H1 (cell line): ENCODE measurements at regions not wholly inside any gene's neighbourhood (a gene's known extent, or its start where the extent isn't known, plus 50 kb on each side); places are given as distances from the start of the nearest gene placed in this dataset.
A peak's percentile ranks its signal among the peaks of the same experiment; 100 is the strongest.

Experiments used
- CTCF ChIA-PET: fragments of 300-600 bp; sonication (Branson Sonifier 250); formaldehyde crosslinking; loops from one replicate; lab custom pipeline; 2021; ENCODE audit not compliant: partially characterized antibody; lab: Charles Lee
- POLR2A ChIA-PET: fragments of 300-600 bp; sonication (Branson Sonifier 250); formaldehyde crosslinking; loops from one replicate; lab custom pipeline; 2021; ENCODE audit warnings: inconsistent platforms; ENCODE audit not compliant: partially characterized antibody; lab: Charles Lee
- DNase-seq, 2 experiments: peaks; one replicate each; pipeline versions ENCODE4 v3.0.0 to v3.0.0-alpha.2; 2010 to 2022; ENCODE audit warnings: low spot score in 2 of 2, low read depth in 1 of 2, mixed read lengths in 1 of 2
- FAIRE-seq: peaks from 2 replicates; lab custom pipeline; 2011; peaks lifted over from hg19 to GRCh38; lab: Jason Lieb, UNC
- H2AFZ ChIP-seq: 2 replicates; pipeline ENCODE4 v1.8.1; 2012; ENCODE audit warnings: low read length, inconsistent platforms
- H2AK5ac ChIP-seq: 2 replicates; pipeline ENCODE4 v1.6.1; 2013; ENCODE audit warnings: low read depth, low read length
- H2BK120ac ChIP-seq: replicated peaks from 2 replicates; pipeline ENCODE3; 2013; ENCODE audit warnings: low read depth, low read length, inconsistent platforms
- H2BK12ac ChIP-seq: 2 replicates; pipeline ENCODE4 v1.6.1; 2013; ENCODE audit warnings: low read depth, low read length
- H2BK15ac ChIP-seq: 2 replicates; pipeline ENCODE4 v1.6.1; 2013; ENCODE audit warnings: low read length
- H2BK20ac ChIP-seq: 2 replicates; pipeline ENCODE4 v1.6.1; 2013; ENCODE audit warnings: low read length
- H2BK5ac ChIP-seq: 2 replicates; pipeline ENCODE4 v1.6.1; 2013; ENCODE audit warnings: low read depth, low read length
- H3K14ac ChIP-seq: 2 replicates; pipeline ENCODE4 v1.6.1; 2013; ENCODE audit warnings: inconsistent platforms; ENCODE audit not compliant: insufficient read length
- H3K18ac ChIP-seq: 2 replicates; pipeline ENCODE4 v1.6.1; 2013; ENCODE audit warnings: low read length; ENCODE audit errors: extremely low read depth
- H3K23ac ChIP-seq: 2 replicates; pipeline ENCODE4 v1.6.1; 2013; ENCODE audit warnings: inconsistent platforms; ENCODE audit not compliant: insufficient read length
- H3K23me2 ChIP-seq: 2 replicates; pipeline ENCODE4 v1.6.1; 2013; ENCODE audit warnings: low read depth, low read length
- H3K27ac ChIP-seq: 2 replicates; pipeline ENCODE4 v1.6.1; 2011; ENCODE audit warnings: low read depth, low read length, inconsistent platforms
- H3K27me3 ChIP-seq, 4 experiments: replicated peaks in 1 of 4; 1 replicate in 1 of 4; 2 replicates in 3 of 4; pipeline versions ENCODE4 v1.6.1 to v1.8.1; 2011 to 2013; ENCODE audit warnings: low read length in 3 of 4, mild to moderate bottlenecking in 3 of 4, inconsistent platforms in 2 of 4, mixed read lengths in 2 of 4, moderate library complexity in 1 of 4; ENCODE audit not compliant: control insufficient read depth in 3 of 4, insufficient read depth in 3 of 4; ENCODE audit errors: extremely low read depth in 1 of 4
- H3K36me3 ChIP-seq, 4 experiments: 2 replicates each; pipeline versions ENCODE4 v1.6.1 to v1.8.1; 2011 to 2013; ENCODE audit warnings: mild to moderate bottlenecking in 4 of 4, low read length in 3 of 4, moderate library complexity in 2 of 4, control low read depth in 1 of 4, inconsistent platforms in 1 of 4; ENCODE audit not compliant: insufficient read depth in 4 of 4, control insufficient read depth in 2 of 4
- H3K4ac ChIP-seq: replicated peaks from 2 replicates; pipeline ENCODE3; 2013; ENCODE audit warnings: low read length, low read depth, mixed read lengths, inconsistent platforms; ENCODE audit not compliant: insufficient read length
- H3K4me1 ChIP-seq, 4 experiments: replicated peaks in 1 of 4; 1 replicate in 1 of 4; 2 replicates in 3 of 4; pipeline versions ENCODE4 v1.6.1 to v1.8.1; 2011 to 2013; ENCODE audit warnings: low read length in 3 of 4, inconsistent platforms in 2 of 4, mixed read lengths in 1 of 4; ENCODE audit not compliant: insufficient read depth in 4 of 4, control insufficient read depth in 3 of 4
- H3K4me2 ChIP-seq, 2 experiments: 2 replicates each; pipeline versions ENCODE4 v1.6.1 to v1.8.1; 2011 to 2013; ENCODE audit warnings: low read depth in 2 of 2, low read length in 2 of 2, control low read depth in 1 of 2, inconsistent platforms in 1 of 2, mild to moderate bottlenecking in 1 of 2; ENCODE audit not compliant: insufficient read depth in 1 of 2
- H3K4me3 ChIP-seq, 4 experiments: fragments of 200-600, 300-600 bp in 1 of 4; sonication (generic), shearing (Covaris generic), sonication (Bioruptor Twin) in 1 of 4; 2 replicates each; pipeline versions ENCODE4 v1.5.1 to v1.8.1; 2011 to 2016; ENCODE audit warnings: low read length in 4 of 4, low read depth in 3 of 4, control low read depth in 2 of 4, inconsistent platforms in 2 of 4, mild to moderate bottlenecking in 2 of 4, mixed read lengths in 1 of 4, moderate library complexity in 1 of 4; ENCODE audit not compliant: insufficient read depth in 2 of 4; ENCODE audit errors: extremely low read depth in 1 of 4
- H3K56ac ChIP-seq: replicated peaks from 2 replicates; pipeline ENCODE3; 2013; ENCODE audit warnings: low read depth, mild to moderate bottlenecking, mixed read lengths, low read length, inconsistent platforms; ENCODE audit not compliant: insufficient read length
- H3K79me1 ChIP-seq: 2 replicates; pipeline ENCODE4 v1.6.1; 2013; ENCODE audit warnings: low read depth, low read length, control low read depth
- H3K79me2 ChIP-seq, 2 experiments: 2 replicates each; pipeline versions ENCODE4 v1.6.1 to v1.8.1; 2012 to 2013; ENCODE audit warnings: low read length in 2 of 2, mild to moderate bottlenecking in 2 of 2, inconsistent platforms in 1 of 2; ENCODE audit not compliant: insufficient read depth in 2 of 2, control insufficient read depth in 1 of 2
- H3K9ac ChIP-seq, 4 experiments: replicated peaks in 1 of 4; 1 replicate in 1 of 4; 2 replicates in 3 of 4; pipeline versions ENCODE4 v1.6.1 to v1.8.1; 2011 to 2013; ENCODE audit warnings: low read depth in 3 of 4, low read length in 3 of 4, control low read depth in 2 of 4, mild to moderate bottlenecking in 2 of 4, moderate library complexity in 2 of 4, inconsistent platforms in 1 of 4; ENCODE audit errors: extremely low read depth in 1 of 4
- H3K9me3 ChIP-seq, 2 experiments: 2 replicates each; pipeline versions ENCODE4 v1.6.1 to v1.8.1; 2012 to 2013; ENCODE audit warnings: mild to moderate bottlenecking in 2 of 2, moderate library complexity in 2 of 2, control low read depth in 1 of 2, inconsistent platforms in 1 of 2, low read depth in 1 of 2, low read length in 1 of 2, mixed read lengths in 1 of 2; ENCODE audit not compliant: insufficient read depth in 2 of 2
- H4K20me1 ChIP-seq, 2 experiments: replicated peaks in 1 of 2; 2 replicates each; pipeline versions ENCODE3 to v1.8.1; 2011 to 2013; ENCODE audit warnings: inconsistent platforms in 2 of 2, low read length in 2 of 2, mild to moderate bottlenecking in 1 of 2; ENCODE audit not compliant: insufficient read depth in 2 of 2, control insufficient read depth in 1 of 2
- H4K5ac ChIP-seq: 2 replicates; pipeline ENCODE4 v1.6.1; 2013; ENCODE audit warnings: low read length, low read depth, mixed read lengths, inconsistent platforms; ENCODE audit not compliant: insufficient read length
- H4K8ac ChIP-seq: 2 replicates; pipeline ENCODE4 v1.8.0; 2013; ENCODE audit warnings: mild to moderate bottlenecking, moderate library complexity, low read length, inconsistent platforms; ENCODE audit not compliant: insufficient read depth; ENCODE audit errors: extremely low read depth
- H4K91ac ChIP-seq: replicated peaks from 2 replicates; pipeline ENCODE3; 2013; ENCODE audit warnings: low read length, mixed read lengths, inconsistent platforms; ENCODE audit not compliant: insufficient read length
- RAD21 ChIP-seq, 2 experiments: IDR thresholded peaks in 1 of 2; conservative IDR thresholded peaks in 1 of 2; 2 replicates each; pipeline ENCODE4 v1.6.1; 2011; ENCODE audit warnings: low read depth in 2 of 2, low read length in 2 of 2, improper control_type of control experiment in 1 of 2, inconsistent platforms in 1 of 2, mild to moderate bottlenecking in 1 of 2, moderate library complexity in 1 of 2
- RFX5 ChIP-seq: IDR thresholded peaks from 2 replicates; pipeline ENCODE4 v1.6.1; 2011; ENCODE audit warnings: low read depth, low read length, improper control_type of control experiment, borderline replicate concordance
- RXRA ChIP-seq: IDR thresholded peaks from 2 replicates; pipeline ENCODE4 v1.6.1; 2011; ENCODE audit warnings: low read depth, mild to moderate bottlenecking, low read length, moderate library complexity; ENCODE audit not compliant: insufficient read depth
- SP1 ChIP-seq: IDR thresholded peaks from 2 replicates; pipeline ENCODE4 v1.6.1; 2011; ENCODE audit warnings: low read depth, low read length
- WGBS, 2 experiments: shearing (Covaris generic) in 1 of 2; methylation state at CpG; one replicate each; pipeline versions ENCODE4 v1.1.6 to v1.1.7; 2013 to 2015; ENCODE audit warnings: low lambda C conversion rate in 2 of 2, mixed read lengths in 2 of 2, inconsistent platforms in 1 of 2, low coverage in 1 of 2, missing lambda C conversion rate in 1 of 2; ENCODE audit not compliant: insufficient replicate concordance in 2 of 2, insufficient coverage in 1 of 2, insufficient read length in 1 of 2; ENCODE audit errors: extremely low coverage in 1 of 2, missing lambda C conversion rate in 1 of 2; 5-methylcytosine and 5-hydroxymethylcytosine counted together
- TF ChIP-seq, protein P1 (sequence below), 3 experiments: IDR thresholded peaks; 1 replicate in 2 of 3; 2 replicates in 1 of 3; pipeline versions ENCODE4 v1.5.1 to v1.6.1; 2011; ENCODE audit warnings: low read length in 3 of 3, mild to moderate bottlenecking in 3 of 3, inconsistent platforms in 2 of 3, low read depth in 1 of 3, moderate library complexity in 1 of 3; ENCODE audit not compliant: insufficient read depth in 1 of 3; ENCODE audit errors: control extremely low read depth in 1 of 3

DNA sequence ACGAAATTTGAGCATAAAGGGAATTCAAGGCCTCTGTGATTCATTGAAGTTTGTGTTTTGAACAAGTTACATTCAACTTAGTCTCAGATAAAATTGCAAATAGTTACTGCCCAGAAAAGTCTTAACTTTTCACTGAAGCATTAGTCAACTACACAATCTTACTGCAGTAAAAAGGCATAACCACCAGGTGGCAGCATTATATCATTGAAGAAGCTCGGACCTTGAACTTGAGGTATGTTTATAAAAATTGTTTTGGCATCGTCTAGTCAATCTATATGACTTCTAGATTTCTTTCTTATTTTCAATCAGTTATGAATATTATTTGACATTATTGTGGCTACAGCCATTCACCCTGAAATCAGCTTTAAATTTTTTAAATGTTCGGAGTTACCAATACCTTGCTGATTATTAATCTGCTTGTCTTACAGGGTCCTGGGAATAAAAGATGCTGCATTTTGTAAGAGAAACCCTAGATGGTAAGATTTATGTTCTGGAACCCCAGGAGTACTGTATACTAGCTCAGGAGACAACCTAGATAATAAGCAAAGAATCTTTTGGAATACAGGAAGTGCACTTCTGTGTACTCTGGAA, 83.9 kb upstream of the GRAMD2B start:
- peak overlapping the region; percentile 93; the same call in 1 of the 2 replicates for H2AFZ ChIP-seq
- H4K91ac ChIP-seq = no peak overlapping the region
- H3K14ac ChIP-seq = no peak overlapping the region
- no peak overlapping the region for H3K4me3 ChIP-seq
- ChIA-PET CTCF (interaction anchor here (0.7 to 5.3 kb wide), 39 partner anchors 10 to 352 kb away, joined by 3 to 76 read pairs (median 5); partner anchors contain the start of gene PHAX), POLR2A (interaction anchor here (0.7 to 0.9 kb wide), 2 partner anchors 84 to 209 kb away, joined by 3 read pairs; partner anchors contain the start of gene GRAMD2B)
- H2BK120ac ChIP-seq = no peak overlapping the region
- H4K8ac ChIP-seq = no peak overlapping the region
- H3K23me2 ChIP-seq = no peaks in the 10 kb centered on the region
- no peaks in the 10 kb centered on the region for H3K9me3 ChIP-seq
- no peak overlapping the region for H2BK20ac ChIP-seq
- H3K18ac ChIP-seq = no peak overlapping the region
- peaks cover 0 to 3% (median 0%) of the 10 kb centered on the region in 4 experiments; a peak in 1 of 7 replicates for H3K4me1 ChIP-seq
- H3K79me1 ChIP-seq = no peaks in the 10 kb centered on the region
- H2BK15ac ChIP-seq = no peak overlapping the region
- no peak overlapping the region for H3K4me2 ChIP-seq
- H2BK12ac ChIP-seq = no peak overlapping the region
- FAIRE-seq = peak; percentile 87
- no peaks in the 10 kb centered on the region for H3K36me3 ChIP-seq
- no peak for DNase-seq
- 48% methylated on average over 4 of the region's 4 CpGs; no CpG with 5 or more reads in 1 of the 2 experiments for WGBS, 2 experiments
- no peaks in the 10 kb centered on the region for H3K27me3 ChIP-seq
- H3K27ac ChIP-seq = no peak overlapping the region
- no peak overlapping the region for H3K4ac ChIP-seq
- H3K56ac ChIP-seq = no peak overlapping the region
- no peaks in the 10 kb centered on the region for H3K79me2 ChIP-seq
- H4K5ac ChIP-seq = no peak overlapping the region
- no peak overlapping the region for H3K23ac ChIP-seq
- TF ChIP-seq RXRA = no peak
- peak; percentile 90 to 92 for TF ChIP-seq RAD21 (IDR thresholded peaks at IDR 0.05 in 1 of 2, conservative IDR thresholded peaks at IDR 0.05 in 1 of 2; ENCODE audit: low read depth in 2 of 2, low read length in 2 of 2)
- no peak for TF ChIP-seq SP1
- TF ChIP-seq RFX5 = no peak
- TF ChIP-seq, protein P1, sequence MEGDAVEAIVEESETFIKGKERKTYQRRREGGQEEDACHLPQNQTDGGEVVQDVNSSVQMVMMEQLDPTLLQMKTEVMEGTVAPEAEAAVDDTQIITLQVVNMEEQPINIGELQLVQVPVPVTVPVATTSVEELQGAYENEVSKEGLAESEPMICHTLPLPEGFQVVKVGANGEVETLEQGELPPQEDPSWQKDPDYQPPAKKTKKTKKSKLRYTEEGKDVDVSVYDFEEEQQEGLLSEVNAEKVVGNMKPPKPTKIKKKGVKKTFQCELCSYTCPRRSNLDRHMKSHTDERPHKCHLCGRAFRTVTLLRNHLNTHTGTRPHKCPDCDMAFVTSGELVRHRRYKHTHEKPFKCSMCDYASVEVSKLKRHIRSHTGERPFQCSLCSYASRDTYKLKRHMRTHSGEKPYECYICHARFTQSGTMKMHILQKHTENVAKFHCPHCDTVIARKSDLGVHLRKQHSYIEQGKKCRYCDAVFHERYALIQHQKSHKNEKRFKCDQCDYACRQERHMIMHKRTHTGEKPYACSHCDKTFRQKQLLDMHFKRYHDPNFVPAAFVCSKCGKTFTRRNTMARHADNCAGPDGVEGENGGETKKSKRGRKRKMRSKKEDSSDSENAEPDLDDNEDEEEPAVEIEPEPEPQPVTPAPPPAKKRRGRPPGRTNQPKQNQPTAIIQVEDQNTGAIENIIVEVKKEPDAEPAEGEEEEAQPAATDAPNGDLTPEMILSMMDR (IDR thresholded peaks at IDR 0.05; ENCODE audit: control extremely low read depth in 1 of 3, insufficient read depth in 1 of 3, low read depth in 1 of 3, low read length in 3 of 3) = peak in 2 of 3 experiments; percentile 61 to 71; a peak in 3 of 4 replicates
- no peak overlapping the region for H3K9ac ChIP-seq
- H2BK5ac ChIP-seq = no peak overlapping the region
- no peaks in the 10 kb centered on the region for H4K20me1 ChIP-seq
- no peak overlapping the region for H2AK5ac ChIP-seq
